PC-9 (cell line): ENCODE measurements at regions not wholly inside any gene's neighbourhood (a gene's known extent, or its start where the extent isn't known, plus 50 kb on each side); places are given as distances from the start of the nearest gene placed in this dataset.

Experiments
- BruUV-seq: library from RNA; stranded (reverse); fragments of 400-500 nt; replicated peaks from 2 replicates; lab custom pipeline; 2021; lab: Mats Ljungman, UMichigan
- CTCF ChIA-PET: fragments of 300-600 bp; sonication (Branson Sonifier 250); formaldehyde crosslinking; loops from one replicate; lab custom pipeline; 2022; ENCODE audit warnings: antibody characterized with exemption; lab: Charles Lee
- POLR2A ChIA-PET: fragments of 300-600 bp; sonication (Branson Sonifier 250); formaldehyde crosslinking; loops from one replicate; lab custom pipeline; 2022; ENCODE audit warnings: antibody characterized with exemption; ENCODE audit not compliant: unreplicated experiment; lab: Charles Lee
- DNase-seq, 2 experiments: peaks; one replicate each; pipeline versions ENCODE4 v3.0.0 to v3.0.0-alpha.2; 2015 to 2022; ENCODE audit warnings: mixed read lengths in 1 of 2
- H2AFZ ChIP-seq: fragments of 200-600 bp; sonication (generic); 2 replicates; pipeline ENCODE4 v1.8.1; 2017; ENCODE audit warnings: antibody characterized with exemption
- H3F3A ChIP-seq: fragments of 200-600 bp; sonication (generic); 2 replicates; pipeline ENCODE4 v1.8.1; 2017; ENCODE audit warnings: antibody characterized with exemption, mild to moderate bottlenecking, low read depth; ENCODE audit not compliant: insufficient read depth
- H3K27ac ChIP-seq: fragments of 200-600 bp; sonication (generic); 2 replicates; pipeline ENCODE4 v1.6.1; 2016; ENCODE audit warnings: mixed run types
- H3K27me3 ChIP-seq: fragments of 200-600 bp; sonication (generic); 2 replicates; pipeline ENCODE4 v1.6.1; 2016; ENCODE audit warnings: low read depth, mixed run types; ENCODE audit not compliant: insufficient read depth
- H3K36me3 ChIP-seq: fragments of 200-600 bp; sonication (generic); 2 replicates; pipeline ENCODE4 v1.6.1; 2016; ENCODE audit warnings: low read depth, mixed run types
- H3K4me1 ChIP-seq: fragments of 200-600 bp; sonication (generic); replicated peaks from 2 replicates; pipeline ENCODE4 v1.6.1; 2016; ENCODE audit warnings: mixed run types; ENCODE audit not compliant: insufficient read depth
- H3K4me2 ChIP-seq: fragments of 200-600 bp; sonication (generic); 2 replicates; pipeline ENCODE4 v1.6.1; 2017; ENCODE audit warnings: mixed run types
- H3K4me3 ChIP-seq: fragments of 200-600 bp; sonication (generic); 2 replicates; pipeline ENCODE4 v1.6.1; 2016; ENCODE audit warnings: mixed run types
- H3K79me2 ChIP-seq: fragments of 200-600 bp; sonication (generic); 2 replicates; pipeline ENCODE4 v1.6.1; 2017; ENCODE audit warnings: low read depth, mixed run types
- H3K9me2 ChIP-seq: fragments of 200-600 bp; sonication (generic); 2 replicates; pipeline ENCODE4 v1.8.1; 2017; ENCODE audit warnings: mild to moderate bottlenecking; ENCODE audit not compliant: insufficient read depth
- H3K9me3 ChIP-seq: fragments of 200-600 bp; sonication (generic); 2 replicates; pipeline ENCODE4 v1.8.1; 2016; ENCODE audit warnings: low read depth; ENCODE audit not compliant: insufficient read depth
- H4K20me1 ChIP-seq: fragments of 200-600 bp; sonication (generic); 2 replicates; pipeline ENCODE4 v1.8.1; 2017; ENCODE audit not compliant: insufficient read depth
- EZH2 ChIP-seq: fragments of 200-600 bp; sonication (generic); IDR thresholded peaks from 2 replicates; pipeline ENCODE4 v1.8.0; 2017; ENCODE audit warnings: antibody characterized with exemption, low read depth
- intact Hi-C: fragments of 100-400 bp; cut with micrococcal nuclease; formaldehyde crosslinking; loops from one replicate; pipeline ENCODE4 v1.10.0; 2022; ENCODE audit not compliant: unreplicated experiment
- TF ChIP-seq, protein P1 (sequence below): fragments of 200-600 bp; sonication (generic); conservative IDR thresholded peaks from 2 replicates; pipeline ENCODE4 v1.6.1; 2017; ENCODE audit warnings: mixed run types, antibody characterized with exemption, mild to moderate bottlenecking, moderate library complexity

DNA sequence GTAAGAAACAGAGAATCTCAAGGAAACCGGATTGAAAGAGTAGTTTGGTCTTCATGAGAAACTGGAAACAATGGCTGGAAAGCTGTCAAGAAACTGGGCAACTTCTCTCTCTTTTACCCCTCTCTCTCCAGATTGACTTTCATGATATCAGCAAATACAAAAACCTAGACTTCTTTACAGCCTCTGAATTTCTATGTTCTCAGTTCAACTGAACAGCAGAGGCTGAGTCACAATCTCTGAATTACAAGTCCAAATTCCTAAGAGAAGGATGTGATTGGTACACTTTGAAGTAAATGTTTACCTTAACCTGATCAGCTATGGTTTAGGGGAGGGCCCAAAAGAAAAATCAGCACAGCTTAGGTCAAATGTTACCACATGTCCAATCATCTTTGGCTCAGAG lies 974.9 kb downstream of the RPA4 start:
- Histone ChIP-seq H4K20me1 (no peaks in the 10 kb centered on the region), H2AFZ (no peak overlapping the region), H3K9me2 (no peaks in the 10 kb centered on the region), H3K36me3 (no peaks in the 10 kb centered on the region), H3K79me2 (no peaks in the 10 kb centered on the region), H3K4me3 (no peak overlapping the region), H3K27me3 (no peaks in the 10 kb centered on the region), H3K27ac (no peak overlapping the region), H3K9me3 (no peaks in the 10 kb centered on the region), H3K4me1 (no peaks in the 10 kb centered on the region), H3K4me2 (no peak overlapping the region), H3F3A (no peaks in the 10 kb centered on the region)
- TF ChIP-seq, protein P1, sequence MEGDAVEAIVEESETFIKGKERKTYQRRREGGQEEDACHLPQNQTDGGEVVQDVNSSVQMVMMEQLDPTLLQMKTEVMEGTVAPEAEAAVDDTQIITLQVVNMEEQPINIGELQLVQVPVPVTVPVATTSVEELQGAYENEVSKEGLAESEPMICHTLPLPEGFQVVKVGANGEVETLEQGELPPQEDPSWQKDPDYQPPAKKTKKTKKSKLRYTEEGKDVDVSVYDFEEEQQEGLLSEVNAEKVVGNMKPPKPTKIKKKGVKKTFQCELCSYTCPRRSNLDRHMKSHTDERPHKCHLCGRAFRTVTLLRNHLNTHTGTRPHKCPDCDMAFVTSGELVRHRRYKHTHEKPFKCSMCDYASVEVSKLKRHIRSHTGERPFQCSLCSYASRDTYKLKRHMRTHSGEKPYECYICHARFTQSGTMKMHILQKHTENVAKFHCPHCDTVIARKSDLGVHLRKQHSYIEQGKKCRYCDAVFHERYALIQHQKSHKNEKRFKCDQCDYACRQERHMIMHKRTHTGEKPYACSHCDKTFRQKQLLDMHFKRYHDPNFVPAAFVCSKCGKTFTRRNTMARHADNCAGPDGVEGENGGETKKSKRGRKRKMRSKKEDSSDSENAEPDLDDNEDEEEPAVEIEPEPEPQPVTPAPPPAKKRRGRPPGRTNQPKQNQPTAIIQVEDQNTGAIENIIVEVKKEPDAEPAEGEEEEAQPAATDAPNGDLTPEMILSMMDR, result no peak
- no peak for TF ChIP-seq EZH2
- no TSS peak for BruUV-seq
- DNase-seq, result no peak
- POLR2A ChIA-PET, result no interaction called here
- CTCF ChIA-PET, result no interaction called here
- intact Hi-C loops, result no loop called here

DNA sequence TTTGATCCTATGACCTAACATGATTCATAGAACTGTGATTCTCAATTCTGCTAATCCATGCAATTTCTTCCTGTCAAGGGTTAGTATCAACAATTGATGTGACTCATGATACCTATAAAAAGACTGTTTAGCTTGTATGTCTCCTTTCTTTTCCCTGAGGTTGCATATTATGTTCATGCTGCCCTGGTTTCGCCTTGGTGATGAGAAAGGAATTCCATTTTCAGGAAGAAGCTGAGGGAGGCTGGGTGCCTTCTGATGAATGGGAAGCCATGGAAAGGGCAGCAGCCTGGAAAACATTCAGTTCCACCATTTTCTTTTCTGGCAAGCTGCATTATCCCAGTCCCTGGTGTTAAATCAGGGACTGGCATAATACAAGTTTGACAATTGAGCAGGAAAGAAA lies 976.5 kb downstream of the RPA4 start:
- Histone ChIP-seq H4K20me1 (no peaks in the 10 kb centered on the region), H3K36me3 (no peaks in the 10 kb centered on the region), H3K4me1 (no peaks in the 10 kb centered on the region), H3K4me2 (no peak overlapping the region), H2AFZ (no peak overlapping the region), H3K9me2 (no peaks in the 10 kb centered on the region), H3K4me3 (no peak overlapping the region), H3K27me3 (no peaks in the 10 kb centered on the region), H3K9me3 (no peaks in the 10 kb centered on the region), H3K27ac (no peak overlapping the region), H3K79me2 (no peaks in the 10 kb centered on the region), H3F3A (no peaks in the 10 kb centered on the region)
- TF ChIP-seq, protein P1, result no peak
- TF ChIP-seq EZH2, result no peak
- intact Hi-C loops, result no loop called here
- ChIA-PET POLR2A (no interaction called here), CTCF (no interaction called here)
- no peak for DNase-seq
- no TSS peak for BruUV-seq

DNA sequence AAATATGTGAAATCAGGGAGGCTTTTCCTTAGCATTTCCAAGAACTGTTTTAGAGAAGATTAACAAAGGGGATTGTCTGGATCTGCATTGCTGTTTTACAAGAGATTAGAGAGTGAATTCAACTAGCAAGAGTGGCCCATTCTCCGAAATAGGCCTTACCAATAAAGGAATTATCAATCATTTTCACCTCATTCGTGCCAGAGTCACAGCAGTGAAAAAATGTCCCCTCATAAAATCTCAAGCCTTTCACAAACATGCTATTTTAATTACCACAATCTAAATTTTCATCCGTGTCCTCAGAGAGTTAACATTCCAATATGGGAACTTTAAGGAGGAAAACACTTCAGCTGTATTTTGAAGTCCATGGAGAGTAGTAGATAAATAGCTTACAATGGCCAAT lies 979.6 kb downstream of the RPA4 start:
- DNase-seq, result no peak
- no TSS peak for BruUV-seq
- intact Hi-C loops, result no loop called here
- TF ChIP-seq EZH2, result no peak
- TF ChIP-seq, protein P1, result no peak
- H3K27ac ChIP-seq, result no peak overlapping the region
- ChIA-PET POLR2A (no interaction called here), CTCF (no interaction called here)
- H3K4me3 ChIP-seq, result no peak overlapping the region
- no peak overlapping the region for H3K4me2 ChIP-seq
- H3F3A ChIP-seq, result no peaks in the 10 kb centered on the region
- no peaks in the 10 kb centered on the region for H4K20me1 ChIP-seq
- no peaks in the 10 kb centered on the region for H3K27me3 ChIP-seq
- no peaks in the 10 kb centered on the region for H3K9me2 ChIP-seq
- H3K79me2 ChIP-seq, result no peaks in the 10 kb centered on the region
- no peaks in the 10 kb centered on the region for H3K36me3 ChIP-seq
- no peaks in the 10 kb centered on the region for H3K4me1 ChIP-seq
- no peaks in the 10 kb centered on the region for H3K9me3 ChIP-seq
- no peak overlapping the region for H2AFZ ChIP-seq
